B cell (primary cell): ENCODE measurements at regions not wholly inside any gene's neighbourhood (a gene's known extent, or its start where the extent isn't known, plus 50 kb on each side); places are given as distances from the start of the nearest gene placed in this dataset.

Experiments used
- CTCF ChIP-seq: fragments of 200-600 bp; IDR thresholded peaks from one replicate; pipeline ENCODE4 v1.8.0; 2022; ENCODE audit warnings: antibody characterized with exemption, mild to moderate bottlenecking
- EZH2 ChIP-seq: IDR thresholded peaks from 2 replicates; pipeline ENCODE4 v1.6.1; 2012; ENCODE audit warnings: borderline replicate concordance, low read depth, mild to moderate bottlenecking, moderate library complexity, low read length; ENCODE audit not compliant: insufficient read depth, poor library complexity, severe bottlenecking

- TF ChIP-seq CTCF: no peak
- TF ChIP-seq EZH2: no peak
Measured at GRCh38 chr2:7378591-7378990, 461.4 kb downstream of the RNF144A start.
